AML-193 (cell line): ENCODE measurements at regions not wholly inside any gene's neighbourhood (a gene's known extent, or its start where the extent isn't known, plus 50 kb on each side); places are given as distances from the start of the nearest gene placed in this dataset.
"Not testable (repeated sequence)": the region's sequence is repeated elsewhere in the genome, so short reads cannot be mapped to it uniquely, and the experiment has no call there.

ENCODE experiments used
- DNase-seq, 2 experiments: peaks; one replicate each; lab custom pipeline; 2025; lab: John Stamatoyannopoulos, UW

DNA sequence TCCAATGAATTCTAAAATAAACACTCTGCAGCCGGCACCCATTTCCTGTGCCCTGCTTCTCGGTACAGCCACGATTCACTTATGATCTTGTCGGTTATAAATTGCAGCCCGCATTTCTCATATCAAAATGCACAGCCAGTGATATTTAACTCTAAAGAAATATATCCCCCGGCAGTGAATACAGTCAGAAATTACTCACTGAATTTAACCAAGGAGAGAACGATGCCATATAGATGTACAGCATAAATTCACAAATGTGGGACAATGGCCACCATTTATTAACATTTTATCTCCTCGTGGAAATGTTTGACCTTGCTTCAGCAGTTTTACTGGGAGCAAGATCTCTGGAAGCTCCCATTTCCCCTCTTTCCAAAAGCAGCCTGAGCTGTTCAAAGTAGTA is 1517.8 kb downstream of the BRD1 start:
- no peak for DNase-seq

- no peak for DNase-seq
Observed at GRCh38 chr22:48309115-48309705, 1518.5 kb downstream of the BRD1 start.

DNA sequence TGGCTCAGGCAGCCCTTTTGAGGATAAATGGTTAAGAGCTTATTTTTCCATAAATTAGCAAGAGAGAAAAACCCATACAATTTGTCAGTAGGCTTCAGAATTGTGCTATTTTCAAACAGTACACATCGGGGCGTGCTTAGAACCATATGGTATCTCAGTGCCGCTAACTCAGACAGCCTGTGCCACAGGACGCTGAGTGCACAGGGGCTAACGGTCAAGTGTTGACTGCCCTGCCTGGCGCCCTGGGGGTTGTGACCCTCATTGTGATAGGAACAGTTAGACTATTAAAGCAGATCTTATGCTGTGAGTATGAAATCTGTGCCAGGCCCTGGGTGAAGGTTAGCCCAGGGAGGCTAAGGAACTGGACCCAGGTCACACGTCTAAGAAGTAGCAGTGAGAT is 1519.7 kb downstream of the BRD1 start:
- DNase-seq: no peak

DNA sequence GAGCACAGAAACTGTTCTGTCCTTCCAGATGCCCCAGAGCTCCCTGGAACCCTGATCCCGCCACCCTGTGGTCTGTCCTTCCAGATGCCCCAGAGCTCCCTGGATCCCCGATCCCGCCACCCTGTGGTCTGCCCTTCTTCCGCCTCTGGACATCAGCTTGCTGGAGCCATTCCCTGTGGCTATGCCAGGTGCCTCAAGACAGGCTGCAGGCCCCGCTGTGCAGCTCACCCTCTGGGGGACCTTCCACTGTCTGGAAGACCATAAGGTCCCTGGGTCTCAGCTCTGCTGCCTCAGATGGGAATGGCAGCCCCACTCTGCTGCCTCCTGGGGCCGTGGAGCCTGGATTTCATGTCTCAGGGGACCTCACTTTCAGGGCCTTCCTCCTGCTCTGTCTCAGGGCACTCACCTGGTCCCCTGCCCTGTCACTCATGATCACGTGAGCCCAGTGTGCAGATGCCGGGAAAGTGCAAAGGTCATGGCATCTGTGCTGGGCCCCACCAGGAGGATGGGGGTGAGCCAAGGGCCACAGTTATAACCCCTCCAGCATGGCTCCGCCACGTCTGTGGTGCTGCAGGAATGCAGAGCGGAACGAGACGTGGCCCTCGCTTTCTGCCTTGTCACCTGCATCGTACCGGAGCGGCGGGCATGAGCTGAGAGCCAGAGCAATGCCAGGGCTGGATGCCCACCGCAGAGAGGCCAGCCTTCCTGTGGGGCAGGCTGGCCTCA is 1520.7 kb downstream of the BRD1 start:
- DNase-seq: no peak

- DNase-seq: no peak
Observed at GRCh38 chr22:48306284-48306683, 1521.4 kb downstream of the BRD1 start.

- DNase-seq: no peak
Observed at GRCh38 chr22:48305726-48306235, 1521.9 kb downstream of the BRD1 start.

GRCh38 chr22:48303369-48303725 is 1524.3 kb downstream of the BRD1 start:
- DNase-seq: no peak

DNA sequence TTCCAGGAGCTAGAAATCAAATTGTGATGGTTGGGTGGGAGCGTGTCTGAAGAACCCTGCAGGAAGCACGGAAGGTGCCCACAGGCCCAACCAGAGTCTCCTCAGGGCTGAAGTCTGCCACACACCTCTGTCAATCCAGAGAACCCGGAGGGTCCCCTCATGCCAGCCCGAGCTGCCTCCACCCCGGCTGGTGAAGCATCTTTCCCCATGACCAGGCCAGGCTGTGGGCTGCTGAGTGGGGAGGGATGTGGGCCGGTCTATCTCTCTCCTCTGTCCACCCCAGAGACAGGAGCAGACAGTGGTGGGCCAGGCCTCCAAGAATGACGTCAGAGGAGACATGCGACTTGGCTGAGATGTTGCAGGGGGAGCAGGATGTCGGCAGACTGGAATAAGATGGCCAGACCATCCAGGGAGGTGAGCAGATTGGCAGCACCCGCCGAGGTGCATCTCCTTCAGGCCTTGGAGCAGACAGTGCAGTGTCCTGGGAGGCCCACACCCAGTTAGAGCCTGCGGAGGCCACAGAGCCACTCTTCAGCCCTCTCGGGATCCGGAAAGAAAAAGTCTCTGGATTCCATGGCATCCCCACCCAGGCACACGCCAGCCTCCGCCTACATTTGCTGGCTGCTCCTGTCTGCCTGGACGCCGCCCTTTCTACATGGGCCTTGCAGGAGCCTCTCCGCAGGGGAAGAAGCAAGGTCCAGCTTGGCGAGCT is 1524.9 kb downstream of the BRD1 start:
- DNase-seq: no peak

DNA sequence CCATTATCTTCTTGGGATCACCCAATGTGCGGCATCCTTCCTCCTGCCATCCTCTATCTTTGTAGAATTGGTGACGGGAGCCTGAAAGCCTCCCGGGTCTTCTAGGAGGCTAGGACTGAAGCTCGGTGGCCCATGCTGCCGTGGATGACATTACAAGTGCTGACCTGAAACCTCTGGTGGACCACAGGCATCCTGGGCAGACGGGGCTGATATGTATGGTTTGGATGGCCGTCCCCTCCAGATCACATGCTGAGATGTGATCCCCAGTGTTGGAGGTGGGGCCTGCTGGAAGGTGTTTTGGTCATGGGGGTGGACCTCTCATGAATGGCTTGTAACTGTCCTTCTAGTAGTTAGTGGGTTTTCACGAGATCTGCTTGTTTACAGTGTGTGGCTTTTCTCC is 1525.8 kb downstream of the BRD1 start:
- no peak for DNase-seq

DNA sequence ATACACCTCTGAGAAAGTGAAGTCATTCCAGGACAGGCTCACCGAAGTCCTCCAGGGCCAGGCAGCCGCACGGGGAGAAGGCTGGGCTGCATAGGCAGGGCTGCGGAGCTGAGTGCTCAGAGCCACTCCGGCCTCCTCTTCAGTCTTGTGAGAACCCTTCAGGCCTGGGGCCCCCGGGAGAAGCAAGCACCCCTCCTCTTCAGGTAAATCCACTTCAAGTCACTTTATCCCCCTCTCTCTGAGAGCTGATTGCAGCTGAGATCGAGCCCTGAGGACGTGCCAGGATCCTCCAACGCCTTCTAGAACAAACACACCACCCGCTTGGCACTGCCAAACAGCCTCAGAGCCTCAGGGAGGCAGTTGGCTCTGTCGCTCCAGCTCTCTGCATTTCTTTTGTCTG is 1526.3 kb downstream of the BRD1 start:
- DNase-seq: no peak

DNA sequence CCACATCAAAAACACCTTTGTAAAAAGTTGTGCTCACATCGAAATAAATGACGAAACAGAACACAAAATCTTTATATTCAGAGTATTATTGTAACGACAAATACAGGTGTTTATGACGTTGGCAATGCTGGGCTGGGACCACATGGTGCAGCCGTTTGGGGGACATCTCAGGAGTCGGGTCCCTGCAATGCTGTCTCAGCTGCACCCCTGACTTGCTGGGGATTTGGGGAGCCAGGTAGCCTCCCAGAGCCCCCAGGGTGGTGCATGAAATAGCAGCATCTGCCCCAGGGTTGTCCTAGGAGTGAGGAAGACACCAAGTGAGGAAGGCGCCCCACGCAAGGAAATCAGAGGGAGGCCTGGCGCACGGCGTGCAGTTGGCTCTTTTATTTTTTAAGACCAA is 1526.8 kb downstream of the BRD1 start:
- no peak for DNase-seq

- DNase-seq: no peak
Observed at GRCh38 chr22:48299801-48300200, 1527.9 kb downstream of the BRD1 start.

DNA sequence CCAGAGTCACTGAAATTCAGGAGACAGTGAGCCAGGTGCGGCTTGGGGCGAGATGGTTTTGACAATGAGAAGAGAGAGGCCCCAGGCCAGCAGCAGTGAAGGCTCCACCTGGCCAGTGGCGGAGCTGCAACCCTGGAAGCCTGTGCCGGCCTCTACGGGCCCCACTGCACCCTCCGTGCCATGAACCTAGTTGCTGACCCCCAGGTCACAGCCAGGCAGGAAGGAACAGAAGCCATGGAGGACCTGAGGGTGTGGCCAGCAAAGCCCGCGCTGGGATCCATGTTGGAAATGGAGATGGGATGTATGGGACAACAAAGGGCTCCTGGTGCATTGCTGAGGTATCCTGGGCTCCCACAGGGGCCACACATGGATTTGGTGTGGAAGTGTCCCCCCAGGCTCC is 1528.5 kb downstream of the BRD1 start:
- DNase-seq: no peak

- no peak for DNase-seq
Observed at GRCh38 chr22:48297296-48297695, 1530.4 kb downstream of the BRD1 start.

DNA sequence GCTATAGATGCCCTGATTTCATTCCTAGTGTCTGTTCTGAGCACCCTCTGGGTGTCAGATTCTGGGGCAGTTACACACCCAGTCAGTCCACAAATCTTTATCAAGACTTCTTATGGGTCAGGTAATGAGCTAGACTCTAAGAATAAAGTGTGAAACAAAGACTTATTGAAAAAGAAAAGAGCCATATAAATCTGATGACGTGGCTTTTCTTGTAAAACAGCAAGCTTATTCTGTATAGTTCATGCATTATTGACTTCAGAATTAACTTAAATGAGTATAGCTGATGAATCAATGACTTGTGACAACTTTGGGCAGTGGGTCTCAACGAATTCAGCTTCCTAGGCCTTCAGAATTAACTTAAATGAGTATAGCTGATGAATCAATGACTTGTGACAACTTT is 1527.5 kb downstream of the TBC1D22A start:
- not testable (repeated sequence) for DNase-seq

DNA sequence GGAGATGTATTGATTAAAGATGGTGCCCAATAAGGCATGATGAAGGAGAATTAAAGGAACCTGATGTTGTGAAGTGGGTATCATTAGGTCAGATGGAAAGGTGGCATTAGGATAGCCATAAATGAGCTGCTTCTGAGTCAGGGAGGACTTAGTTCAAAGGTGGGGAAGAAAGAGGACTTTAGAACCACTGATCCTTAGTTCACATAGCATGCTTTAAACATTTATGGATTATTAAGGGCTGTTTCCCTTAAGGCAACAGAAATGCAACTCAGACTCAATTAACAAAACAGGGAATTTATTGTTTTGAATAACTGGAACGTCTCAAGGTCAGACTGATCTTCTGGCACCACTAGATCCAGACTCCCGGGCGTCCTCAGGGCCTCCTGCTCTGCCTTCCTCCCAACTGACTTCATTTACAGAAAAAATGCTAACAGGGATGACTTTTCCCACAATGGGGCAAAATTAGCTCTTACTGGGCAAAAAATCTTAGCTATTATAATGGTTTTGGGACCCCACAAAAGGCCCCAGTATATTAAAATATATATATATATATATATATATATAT is 1526.0 kb downstream of the TBC1D22A start:
- DNase-seq: no peak

GRCh38 chr22:48287031-48287430 is 1524.6 kb downstream of the TBC1D22A start:
- no peak for DNase-seq

DNA sequence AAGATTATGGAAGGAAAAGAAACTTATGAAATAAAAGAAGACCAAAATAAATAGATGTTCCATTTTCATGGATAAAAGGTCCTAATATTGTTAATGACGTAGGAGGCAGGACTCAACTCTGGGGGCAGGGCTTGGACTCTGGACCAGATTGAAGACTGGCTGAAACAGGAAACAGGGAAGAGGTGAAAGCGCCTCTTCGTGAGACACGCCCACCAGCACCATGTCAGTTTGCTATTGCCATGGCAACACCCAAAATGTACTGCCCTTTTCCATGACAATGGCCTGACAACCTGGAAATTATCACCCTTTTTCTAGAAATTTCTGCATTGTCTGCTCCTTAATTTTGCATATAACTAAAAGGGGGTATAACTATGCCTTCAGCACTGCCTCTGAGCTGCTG is 1522.2 kb downstream of the TBC1D22A start:
- DNase-seq: no peak

DNA sequence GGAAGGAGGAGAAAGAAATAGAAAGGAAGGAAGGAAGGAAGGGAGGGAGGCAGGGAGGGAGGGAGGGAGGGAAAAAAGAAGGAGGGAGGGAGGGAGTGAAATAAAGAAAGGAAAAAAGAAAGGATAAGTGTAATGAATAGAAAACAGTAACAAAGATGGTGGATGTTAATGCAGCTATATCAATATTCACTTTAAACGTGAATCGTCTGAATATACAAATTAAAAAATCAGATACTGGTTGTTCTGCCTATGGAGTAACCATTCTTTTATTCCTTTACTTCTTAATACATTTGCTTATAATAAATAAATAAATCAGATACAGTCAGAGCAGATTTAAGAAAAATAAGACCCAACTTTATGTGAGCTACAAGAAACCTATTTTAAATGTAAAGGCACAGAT is 1520.4 kb downstream of the TBC1D22A start:
- no peak for DNase-seq

DNA sequence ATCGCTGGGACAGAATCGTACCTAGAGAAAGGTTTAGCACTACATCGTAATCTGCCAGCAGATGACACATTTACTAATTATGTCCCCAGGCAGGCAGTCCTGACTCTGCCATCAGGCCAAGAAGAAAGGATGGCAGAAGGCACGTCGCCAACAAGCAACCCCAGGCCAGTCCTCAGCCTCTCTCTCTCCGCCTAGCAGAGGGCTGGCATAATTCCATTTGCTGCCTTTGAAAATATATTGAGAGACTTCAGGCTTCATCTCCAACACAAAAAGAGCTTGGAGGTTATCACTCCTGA is 1517.0 kb downstream of the TBC1D22A start:
- DNase-seq: no peak

DNA sequence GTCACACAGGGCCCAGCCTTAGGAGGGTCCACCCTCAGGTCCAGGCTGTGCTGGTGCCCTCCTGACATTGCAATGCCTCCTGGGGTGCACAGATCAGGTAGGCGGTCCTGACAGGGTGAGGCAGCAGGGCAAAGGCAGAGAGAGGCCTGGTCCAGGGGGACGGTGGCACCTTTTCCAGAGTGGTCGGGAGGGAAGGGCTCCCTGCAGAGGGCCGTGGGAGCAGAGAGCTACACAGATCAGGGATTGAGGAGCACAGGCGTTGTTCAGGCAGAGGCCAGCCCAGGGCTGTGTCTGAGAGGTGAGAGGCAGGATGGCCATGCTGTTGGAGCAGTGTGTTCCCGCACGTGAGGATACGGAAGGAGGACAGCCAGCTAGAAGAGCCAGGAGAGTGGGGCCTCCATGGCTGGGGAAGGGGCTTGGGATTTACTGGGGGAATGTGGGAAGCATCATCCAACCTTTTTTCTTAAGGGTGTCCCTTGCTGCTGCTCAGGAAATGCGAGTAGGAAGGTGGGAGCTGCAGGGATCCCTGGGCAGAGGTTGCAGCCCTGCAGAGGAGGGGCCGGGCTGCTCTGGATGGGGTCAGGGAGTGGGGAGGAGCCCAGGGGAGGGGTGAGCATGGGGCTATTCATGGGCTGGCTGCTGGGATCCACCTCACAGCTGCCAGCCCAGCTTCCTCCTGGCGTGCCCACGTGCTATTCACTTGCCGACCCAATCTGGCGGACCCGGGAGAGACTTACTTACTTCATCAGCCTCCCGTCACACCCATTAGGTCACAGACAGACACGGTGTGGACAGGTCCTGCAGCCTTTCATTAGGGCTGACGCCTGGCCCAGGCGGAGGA is 1516.4 kb downstream of the TBC1D22A start:
- no peak for DNase-seq

GRCh38 chr22:48277868-48278581 is 1515.6 kb downstream of the TBC1D22A start:
- DNase-seq: no peak
